ENCODE measurements at regions not wholly inside any gene's neighbourhood (a gene's known extent, or its start where the extent isn't known, plus 50 kb on each side); places are given as distances from the start of the nearest gene placed in this dataset.

GRCh38 chr13:29707876-29708543, 112.5 kb upstream of the SLC7A1 start:
- no peak for DNase-seq (ENCODE audit: low read depth)

GRCh38 chr13:29706923-29707322, 111.4 kb upstream of the SLC7A1 start:
- H3K4me1 ChIP-seq (ENCODE audit: insufficient read depth, low read length): peaks cover 12% of the 10 kb centered on the region
- no peak overlapping the region for H3K4me2 ChIP-seq (ENCODE audit: low read length)
- H2AFZ ChIP-seq (ENCODE audit: low read depth, low read length): no peak overlapping the region
- H3K36me3 ChIP-seq (ENCODE audit: insufficient read depth, low read length): no peaks in the 10 kb centered on the region
- Mint-ChIP-seq H3K27ac (ENCODE audit: unreplicated experiment) (no peak overlapping the region), H3K4me1 (ENCODE audit: low read depth, unreplicated experiment) (peaks cover 14% of the 10 kb centered on the region), H3K27me3 (ENCODE audit: low read depth, unreplicated experiment) (peaks cover 18% of the 10 kb centered on the region), H3K36me3 (ENCODE audit: low read depth, unreplicated experiment) (no peaks in the 10 kb centered on the region), H3K4me3 (ENCODE audit: unreplicated experiment) (no peak overlapping the region), H3K9me3 (ENCODE audit: unreplicated experiment) (peaks cover 9% of the 10 kb centered on the region)
- H3K79me2 ChIP-seq (ENCODE audit: insufficient read depth, low read length): no peaks in the 10 kb centered on the region
- H3K9ac ChIP-seq (ENCODE audit: low read length): no peak overlapping the region
- no peak for FAIRE-seq
- no peaks in the 10 kb centered on the region for H3K9me3 ChIP-seq (ENCODE audit: insufficient read depth, low read depth, low read length)
- DNase-seq (ENCODE audit: low read depth): no peak
- no peak overlapping the region for H3K27ac ChIP-seq (ENCODE audit: low read depth, low read length)
- no peak for TF ChIP-seq CTCF (IDR thresholded peaks at IDR 0.05; ENCODE audit: insufficient read depth, low read depth, low read length)
- no peak for TF ChIP-seq EZH2 (IDR thresholded peaks at IDR 0.05; ENCODE audit: insufficient read depth, low read length)
- no peak overlapping the region for H3K4me3 ChIP-seq (ENCODE audit: insufficient read depth, low read depth, low read length)
- H3K27me3 ChIP-seq (ENCODE audit: insufficient read depth, low read length): no peaks in the 10 kb centered on the region
- no peaks in the 10 kb centered on the region for H4K20me1 ChIP-seq (ENCODE audit: insufficient read depth, low read length)

More at GRCh38 chr13:29707876-29708543, 112.5 kb upstream of the SLC7A1 start:
- H3K27me3 Mint-ChIP-seq (ENCODE audit: low read depth, unreplicated experiment): peaks cover 23% of the 10 kb centered on the region
- no peak overlapping the region for H3K9ac ChIP-seq (ENCODE audit: low read length)
- H3K4me3 Mint-ChIP-seq (ENCODE audit: unreplicated experiment): no peak overlapping the region
- no peak for FAIRE-seq
- no peak overlapping the region for H3K4me2 ChIP-seq (ENCODE audit: low read length)
- H3K27ac ChIP-seq (ENCODE audit: low read depth, low read length): no peak overlapping the region
- no peaks in the 10 kb centered on the region for H3K36me3 Mint-ChIP-seq (ENCODE audit: low read depth, unreplicated experiment)
- no peak for TF ChIP-seq EZH2 (IDR thresholded peaks at IDR 0.05; ENCODE audit: insufficient read depth, low read length)
- TF ChIP-seq CTCF (IDR thresholded peaks at IDR 0.05; ENCODE audit: insufficient read depth, low read depth, low read length): peak; percentile 61
- peaks cover 9% of the 10 kb centered on the region for H3K9me3 Mint-ChIP-seq (ENCODE audit: unreplicated experiment)
- H3K4me3 ChIP-seq (ENCODE audit: insufficient read depth, low read depth, low read length): no peak overlapping the region
- no peak overlapping the region for H3K27ac Mint-ChIP-seq (ENCODE audit: unreplicated experiment)
- H4K20me1 ChIP-seq (ENCODE audit: insufficient read depth, low read length): no peaks in the 10 kb centered on the region
- peaks cover 5% of the 10 kb centered on the region for H3K4me1 ChIP-seq (ENCODE audit: insufficient read depth, low read length)
- H3K27me3 ChIP-seq (ENCODE audit: insufficient read depth, low read length): no peaks in the 10 kb centered on the region
- H2AFZ ChIP-seq (ENCODE audit: low read depth, low read length): no peak overlapping the region
- H3K36me3 ChIP-seq (ENCODE audit: insufficient read depth, low read length): no peaks in the 10 kb centered on the region
- H3K4me1 Mint-ChIP-seq (ENCODE audit: low read depth, unreplicated experiment): peaks cover 8% of the 10 kb centered on the region
- no peaks in the 10 kb centered on the region for H3K9me3 ChIP-seq (ENCODE audit: insufficient read depth, low read depth, low read length)
- H3K79me2 ChIP-seq (ENCODE audit: insufficient read depth, low read length): no peaks in the 10 kb centered on the region

- H3K4me1 Mint-ChIP-seq (ENCODE audit: low read depth, unreplicated experiment): peaks cover 14% of the 10 kb centered on the region
- peaks cover 10% of the 10 kb centered on the region for H3K27me3 Mint-ChIP-seq (ENCODE audit: low read depth, unreplicated experiment)
- H3K36me3 Mint-ChIP-seq (ENCODE audit: low read depth, unreplicated experiment): no peaks in the 10 kb centered on the region
- Histone ChIP-seq H3K9ac (ENCODE audit: low read length) (no peak overlapping the region), H3K4me2 (ENCODE audit: low read length) (no peak overlapping the region), H2AFZ (ENCODE audit: low read depth, low read length) (no peak overlapping the region), H3K36me3 (ENCODE audit: insufficient read depth, low read length) (no peaks in the 10 kb centered on the region), H3K9me3 (ENCODE audit: insufficient read depth, low read depth, low read length) (no peaks in the 10 kb centered on the region), H3K27me3 (ENCODE audit: insufficient read depth, low read length) (no peaks in the 10 kb centered on the region), H3K4me1 (ENCODE audit: insufficient read depth, low read length) (peaks cover 12% of the 10 kb centered on the region), H4K20me1 (ENCODE audit: insufficient read depth, low read length) (no peaks in the 10 kb centered on the region), H3K27ac (ENCODE audit: low read depth, low read length) (no peak overlapping the region), H3K79me2 (ENCODE audit: insufficient read depth, low read length) (no peaks in the 10 kb centered on the region), H3K4me3 (ENCODE audit: insufficient read depth, low read depth, low read length) (no peak overlapping the region)
- DNase-seq (ENCODE audit: low read depth) (no peak), FAIRE-seq (no peak)
- peaks cover 9% of the 10 kb centered on the region for H3K9me3 Mint-ChIP-seq (ENCODE audit: unreplicated experiment)
- no peak overlapping the region for H3K27ac Mint-ChIP-seq (ENCODE audit: unreplicated experiment)
- no peak for TF ChIP-seq EZH2 (IDR thresholded peaks at IDR 0.05; ENCODE audit: insufficient read depth, low read length)
- TF ChIP-seq CTCF (IDR thresholded peaks at IDR 0.05; ENCODE audit: insufficient read depth, low read depth, low read length): no peak
- no peak overlapping the region for H3K4me3 Mint-ChIP-seq (ENCODE audit: unreplicated experiment)
These were observed 109.2 kb upstream of the SLC7A1 start for GRCh38 chr13:29704648-29705047.

All from astrocyte (in vitro differentiated cells and primary cell).